Ovary (tissue), 7 donors: ENCODE measurements at regions not wholly inside any gene's neighbourhood (a gene's known extent, or its start where the extent isn't known, plus 50 kb on each side); places are given as distances from the start of the nearest gene placed in this dataset.

Experiments
- DNase-seq, 5 donors: peaks; one replicate each; pipeline ENCODE4 v3.0.0-alpha.2; 2019 to 2020
- H3K27ac ChIP-seq, 2 donors: fragments of 200-600 bp; one replicate each; pipeline versions ENCODE4 v1.5.1 to v1.8.0; 2019 to 2022
- H3K27me3 ChIP-seq: fragments of 200-600 bp; one replicate; pipeline ENCODE4 v1.8.0; 2022
- H3K36me3 ChIP-seq: fragments of 200-600 bp; sonication (generic); one replicate; pipeline ENCODE4 v1.5.1; 2019
- H3K4me1 ChIP-seq: one replicate; pipeline ENCODE4 v1.8.1; 2013; ENCODE audit warnings: mild to moderate bottlenecking, moderate library complexity; ENCODE audit not compliant: insufficient read depth
- H3K4me3 ChIP-seq: fragments of 200-600 bp; sonication (generic); one replicate; pipeline ENCODE4 v1.5.1; 2017
- H3K9me3 ChIP-seq, 2 donors: fragments of 200-600 bp in 1 of 2; sonication (generic) in 1 of 2; one replicate each; pipeline versions ENCODE4 v1.5.1 to v1.8.1; 2013 to 2019; ENCODE audit warnings: mild to moderate bottlenecking in 1 of 2, moderate library complexity in 1 of 2
- CTCF ChIP-seq, 3 donors: fragments of 450-650 bp in 2 of 3; fragments of 200-600 bp in 1 of 3; IDR thresholded peaks; one replicate each; pipeline versions ENCODE4 v1.5.1 to v1.8.0; 2016 to 2022; ENCODE audit warnings: antibody characterized with exemption in 3 of 3, mild to moderate bottlenecking in 1 of 3
- EP300 ChIP-seq: sonication (generic); formaldehyde crosslinking; IDR thresholded peaks from one replicate; pipeline ENCODE4 v1.6.1; 2017; ENCODE audit warnings: antibody characterized with exemption
- POLR2A ChIP-seq: fragments of 450-650 bp; IDR thresholded peaks from one replicate; pipeline ENCODE4 v1.6.1; 2017; ENCODE audit warnings: antibody characterized with exemption, mild to moderate bottlenecking, moderate library complexity
- WGBS, 3 donors: extraction: QIAGEN DNeasy Blood & Tissue Kit in 1 of 3; methylation state at CpG; one replicate each; pipeline versions ENCODE4 v1.1.5 to v1.1.7; 2013 to 2017; 5-methylcytosine and 5-hydroxymethylcytosine counted together
- intact Hi-C, 4 donors: fragments of 100-400 bp; cut with DNase I; formaldehyde crosslinking; loops; one replicate each; pipeline versions ENCODE4 v1.11.0 to v1.15.1; 2022 to 2023
- donor health status: DM: no; HTN: no; CAD: no; lungs with moderate emphysema.
- donor health status: DM: no; HTN: no; CAD: no.
- donor health status: Bipolar disorder and iron deficiency.
- donor health status: DM: no; HTN: no; CAD: no.
- donor health status: DM: yes; HTN: yes; CAD: no.

- H3K4me3 ChIP-seq: no peak overlapping the region
- no peak overlapping the region for H3K27ac ChIP-seq
- intact Hi-C loops: no loop called here
- no peaks in the 10 kb centered on the region for H3K36me3 ChIP-seq
- no peak for DNase-seq
- H3K4me1 ChIP-seq: no peaks in the 10 kb centered on the region
- TF ChIP-seq POLR2A (no peak), CTCF (IDR thresholded peaks at IDR 0.05) (no peak), EP300 (no peak)
- no peaks in the 10 kb centered on the region for H3K9me3 ChIP-seq
- no peaks in the 10 kb centered on the region for H3K27me3 ChIP-seq
- 96 to 98% (median 98%) methylated on average over 3 of the region's 3 CpGs for WGBS, 3 donors
Measured at GRCh38 chr13:33919120-33919519, 101.2 kb downstream of the RFC3 start.

GRCh38 chr13:33925563-33925962 lies 107.6 kb downstream of the RFC3 start:
- TF ChIP-seq EP300: no peak
- Histone ChIP-seq H3K4me1 (no peaks in the 10 kb centered on the region), H3K36me3 (no peaks in the 10 kb centered on the region), H3K9me3 (no peaks in the 10 kb centered on the region), H3K4me3 (no peak overlapping the region), H3K27ac (no peak overlapping the region), H3K27me3 (no peaks in the 10 kb centered on the region)
- DNase-seq: no peak
- intact Hi-C loops: no loop called here
- WGBS, 3 donors: 45 to 97% (median 93%) methylated on average over 1 of the region's 1 CpG

GRCh38 chr13:33927315-33927714 lies 109.4 kb downstream of the RFC3 start:
- Histone ChIP-seq H3K36me3 (no peaks in the 10 kb centered on the region), H3K9me3 (no peaks in the 10 kb centered on the region), H3K27ac (no peak overlapping the region), H3K4me1 (no peaks in the 10 kb centered on the region), H3K27me3 (no peaks in the 10 kb centered on the region), H3K4me3 (no peak overlapping the region)
- WGBS, 3 donors: 38 to 50% (median 43%) methylated on average over 1 of the region's 1 CpG
- no peak for DNase-seq
- intact Hi-C loops: no loop called here
- TF ChIP-seq CTCF (IDR thresholded peaks at IDR 0.05) (no peak), POLR2A (no peak)

DNA sequence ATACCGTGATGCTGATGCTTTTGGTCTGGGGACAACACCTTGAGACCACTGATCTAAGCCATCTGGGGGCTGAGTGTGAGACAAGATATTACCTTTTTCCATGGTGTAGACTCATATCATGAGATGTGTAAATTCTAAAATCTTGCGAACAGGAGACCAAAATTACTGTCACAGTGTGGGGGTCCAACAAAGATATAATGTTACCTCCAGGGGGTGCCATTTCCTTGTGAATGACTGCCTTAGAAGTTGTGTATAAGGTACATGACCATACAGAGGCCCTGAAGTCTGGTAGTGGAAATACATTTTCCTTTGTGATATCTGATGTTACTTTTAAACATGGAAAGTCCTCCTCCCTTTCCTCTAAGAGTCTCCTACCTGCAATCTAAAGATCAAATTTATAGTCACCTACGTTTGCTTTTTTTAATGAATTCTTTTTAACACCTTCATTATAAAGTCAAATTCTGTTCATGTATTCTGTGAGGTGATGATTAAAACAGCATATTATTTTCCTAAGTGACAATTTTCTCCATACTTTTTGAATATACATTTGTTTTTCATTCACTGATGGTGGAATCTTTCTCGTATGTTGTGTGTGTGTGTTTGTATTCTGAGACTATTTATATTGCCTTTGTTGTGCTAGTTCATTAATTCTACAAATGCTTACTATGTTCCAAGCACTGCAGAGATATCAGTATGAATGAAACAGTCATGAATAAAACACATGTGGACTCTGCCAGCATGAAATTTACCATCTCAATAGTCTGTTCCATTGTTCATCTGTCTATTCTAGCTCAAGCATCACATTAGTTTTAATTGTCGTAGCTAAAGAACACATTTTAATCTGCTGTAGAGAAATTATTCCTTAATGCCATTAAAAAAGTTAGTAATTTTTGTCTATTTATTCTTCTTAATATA lies 113.7 kb downstream of the RFC3 start:
- TF ChIP-seq POLR2A (no peak), CTCF (IDR thresholded peaks at IDR 0.05) (peak in 1 of 3 donors; percentile 39), EP300 (no peak)

More for the DNA sequence above, 113.7 kb downstream of the RFC3 start:
- Histone ChIP-seq H3K9me3 (no peaks in the 10 kb centered on the region), H3K27me3 (no peaks in the 10 kb centered on the region), H3K4me3 (no peak overlapping the region), H3K4me1 (peaks cover 5% of the 10 kb centered on the region), H3K27ac (no peak overlapping the region), H3K36me3 (no peaks in the 10 kb centered on the region)
- no peak for DNase-seq
- 71 to 84% (median 76%) methylated on average over 5 of the region's 5 CpGs for WGBS, 3 donors
- intact Hi-C loops: loop anchor here in 1 of 4 donors (10.0 kb wide), 1 partner anchor 1223 kb away; no protein-coding TSS in a partner anchor
